22Rv1 (cell line): ENCODE measurements at regions not wholly inside any gene's neighbourhood (a gene's known extent, or its start where the extent isn't known, plus 50 kb on each side); places are given as distances from the start of the nearest gene placed in this dataset.
"Not testable (repeated sequence)": the region's sequence is repeated elsewhere in the genome, so short reads cannot be mapped to it uniquely, and the experiment has no call there.

Experiments
- CTCF ChIP-seq: fragments of 450-650 bp; IDR thresholded peaks from 2 replicates; pipeline ENCODE4 v1.5.1; 2017; ENCODE audit warnings: mild to moderate bottlenecking
- ZFX ChIP-seq: fragments of 450-650 bp; IDR thresholded peaks from 2 replicates; pipeline ENCODE4 v1.6.1; 2017; ENCODE audit warnings: antibody characterized with exemption, borderline replicate concordance

- TF ChIP-seq CTCF, ZFX: not testable (repeated sequence)
Measured at GRCh38 chr10:44754355-44754754, 156.8 kb upstream of the TMEM72 start.
